Astrocyte of the cerebellum (primary cell): ENCODE measurements at regions not wholly inside any gene's neighbourhood (a gene's known extent, or its start where the extent isn't known, plus 50 kb on each side); places are given as distances from the start of the nearest gene placed in this dataset.

ENCODE experiments used
- DNase-seq: peaks from one replicate; pipeline ENCODE4 v3.0.0-alpha.2; 2011; ENCODE audit warnings: low read depth
- H3K4me3 ChIP-seq: 2 replicates; pipeline ENCODE4 v1.5.1; 2011; ENCODE audit warnings: mild to moderate bottlenecking, low read depth, low read length, moderate library complexity
- CTCF ChIP-seq: IDR thresholded peaks from 2 replicates; pipeline ENCODE4 v1.5.1; 2012; ENCODE audit warnings: low read length, low read depth, moderate library complexity, mild to moderate bottlenecking; ENCODE audit errors: missing control alignments
- in situ Hi-C: cut with HindIII; loops from 2 replicates; pipeline ENCODE4 v1.10.0; 2017; ENCODE audit warnings: low sequenced_read_pairs

- in situ Hi-C loops, result no loop called here
- TF ChIP-seq CTCF, result no peak
- DNase-seq, result no peak
- H3K4me3 ChIP-seq, result no peak overlapping the region
Measured at GRCh38 chr5:136717917-136718316, 352.6 kb upstream of the TRPC7 start.

GRCh38 chr5:136714286-136714685, 348.9 kb upstream of the TRPC7 start:
- no peak for DNase-seq
- no peak overlapping the region for H3K4me3 ChIP-seq
- in situ Hi-C loops, result no loop called here
- no peak for TF ChIP-seq CTCF

- DNase-seq, result no peak
- in situ Hi-C loops, result no loop called here
- no peak for TF ChIP-seq CTCF
- H3K4me3 ChIP-seq, result no peak overlapping the region
Measured at GRCh38 chr5:136712628-136713027, 347.3 kb upstream of the TRPC7 start.

- in situ Hi-C loops, result no loop called here
- no peak for TF ChIP-seq CTCF
- DNase-seq, result no peak
- H3K4me3 ChIP-seq, result no peak overlapping the region
Measured at GRCh38 chr5:136710834-136711233, 345.5 kb upstream of the TRPC7 start.

- TF ChIP-seq CTCF, result no peak
- DNase-seq, result no peak
- H3K4me3 ChIP-seq, result no peak overlapping the region
- in situ Hi-C loops, result no loop called here
Measured at GRCh38 chr5:136703706-136704105, 338.4 kb upstream of the TRPC7 start.

- H3K4me3 ChIP-seq, result no peak overlapping the region
- TF ChIP-seq CTCF, result no peak
- in situ Hi-C loops, result no loop called here
- no peak for DNase-seq
Measured at GRCh38 chr5:136703036-136703435, 337.7 kb upstream of the TRPC7 start.

- no peak for DNase-seq
Measured at GRCh38 chr5:136701191-136701590, 335.8 kb upstream of the TRPC7 start.

More at GRCh38 chr5:136701191-136701590, 335.8 kb upstream of the TRPC7 start:
- in situ Hi-C loops, result no loop called here
- TF ChIP-seq CTCF, result no peak
- H3K4me3 ChIP-seq, result no peak overlapping the region
